OCI-LY3 (cell line): ENCODE measurements at regions not wholly inside any gene's neighbourhood (a gene's known extent, or its start where the extent isn't known, plus 50 kb on each side); places are given as distances from the start of the nearest gene placed in this dataset.

Experiments used
- H2AFZ ChIP-seq: fragments of 200-600, 300-600 bp; shearing (Covaris generic); 2 replicates; pipeline ENCODE4 v1.6.0; 2014; ENCODE audit warnings: antibody characterized with exemption, low read depth, low read length
- H3K27ac ChIP-seq: fragments of 200-600, 300-600 bp; sonication (generic); 2 replicates; pipeline ENCODE4 v1.5.1; 2014; ENCODE audit warnings: mild to moderate bottlenecking, low read length, moderate library complexity, mixed read lengths
- H3K27me3 ChIP-seq: fragments of 200-600, 300-600 bp; sonication (generic); 2 replicates; pipeline ENCODE4 v1.6.1; 2014; ENCODE audit warnings: low read depth, low read length, mixed read lengths
- H3K36me3 ChIP-seq: fragments of 200-600, 300-600 bp; sonication (generic); replicated peaks from 2 replicates; pipeline ENCODE3; 2014; ENCODE audit warnings: low read depth, low read length, mixed read lengths
- H3K4me1 ChIP-seq: fragments of 300-600, 200-600 bp; sonication (generic); 2 replicates; pipeline ENCODE4 v1.6.1; 2014; ENCODE audit warnings: low read length, mixed read lengths
- H3K4me2 ChIP-seq: fragments of 200-600, 300-600 bp; sonication (generic); 2 replicates; pipeline ENCODE4 v1.6.1; 2014; ENCODE audit warnings: low read length, mixed read lengths
- H3K4me3 ChIP-seq: fragments of 300-600, 200-600 bp; sonication (generic); 2 replicates; pipeline ENCODE4 v1.5.1; 2014; ENCODE audit warnings: antibody characterized with exemption, mild to moderate bottlenecking, low read length, moderate library complexity
- H3K79me2 ChIP-seq: fragments of 300-600, 200-600 bp; shearing (Covaris generic); 2 replicates; pipeline ENCODE4 v1.6.1; 2014; ENCODE audit warnings: mild to moderate bottlenecking, low read length, mixed read lengths
- H3K9ac ChIP-seq: fragments of 300-600, 200-600 bp; shearing (Covaris generic); 2 replicates; pipeline ENCODE4 v1.6.0; 2014; ENCODE audit warnings: mild to moderate bottlenecking, low read length, moderate library complexity
- H3K9me3 ChIP-seq: fragments of 200-600, 300-600 bp; shearing (Covaris generic); 2 replicates; pipeline ENCODE4 v1.6.1; 2014; ENCODE audit warnings: low read length, mixed read lengths; ENCODE audit not compliant: insufficient read depth
- H4K20me1 ChIP-seq: fragments of 200-600, 300-600 bp; sonication (generic); 2 replicates; pipeline ENCODE4 v1.6.1; 2016; ENCODE audit warnings: low read length, mixed read lengths; ENCODE audit not compliant: insufficient read depth
- CTCF ChIP-seq: fragments of 200-600, 300-600 bp; sonication (generic); IDR thresholded peaks from 2 replicates; pipeline ENCODE4 v1.5.1; 2014; ENCODE audit warnings: antibody characterized with exemption, low read length, low read depth
- EZH2phosphoT487 ChIP-seq: fragments of 200-600 bp; shearing (Covaris generic); IDR thresholded peaks from 2 replicates; pipeline ENCODE4 v1.6.1; 2018; ENCODE audit warnings: antibody characterized with exemption, mixed run types, low read depth

- TF ChIP-seq EZH2phosphoT487 (no peak), CTCF (no peak)
- Histone ChIP-seq H3K27me3 (peaks cover 7% of the 10 kb centered on the region; the same call in 1 of the 2 replicates), H3K9me3 (no peaks in the 10 kb centered on the region), H3K36me3 (no peaks in the 10 kb centered on the region), H3K27ac (no peak overlapping the region), H3K4me1 (peaks cover 5% of the 10 kb centered on the region), H2AFZ (no peak overlapping the region), H4K20me1 (no peaks in the 10 kb centered on the region), H3K79me2 (no peaks in the 10 kb centered on the region), H3K4me2 (no peak overlapping the region), H3K4me3 (no peak overlapping the region), H3K9ac (no peak overlapping the region)
Observed at GRCh38 chr17:72538443-72538842, 417.6 kb downstream of the SOX9 start.

DNA sequence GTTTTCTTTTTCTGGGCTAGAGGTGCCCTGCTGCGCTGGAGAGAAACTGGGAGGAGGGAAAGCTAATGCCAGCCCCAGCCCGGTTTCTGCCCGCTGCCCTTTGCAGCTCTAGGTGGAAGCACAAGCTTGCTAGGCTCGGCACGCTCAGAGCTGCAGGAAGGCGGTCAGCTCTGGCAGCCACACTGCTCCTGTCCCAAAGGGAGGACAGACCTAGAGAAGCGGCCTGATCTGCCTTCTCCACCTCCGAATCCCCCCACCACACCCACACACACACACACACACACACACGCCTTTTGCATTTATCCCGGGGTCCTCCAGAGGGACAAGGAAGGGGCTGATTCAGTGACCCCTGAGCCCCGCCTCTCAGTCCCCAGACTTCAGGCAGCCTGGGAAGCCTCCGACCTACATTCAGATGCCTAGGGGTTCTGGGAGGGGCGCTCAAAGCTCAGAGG, 418.1 kb downstream of the SOX9 start:
- Histone ChIP-seq H3K27me3 (peaks cover 8% of the 10 kb centered on the region; the same call in 1 of the 2 replicates), H3K4me3 (no peak overlapping the region), H3K9me3 (no peaks in the 10 kb centered on the region), H3K36me3 (no peaks in the 10 kb centered on the region), H3K4me2 (no peak overlapping the region), H3K27ac (no peak overlapping the region), H3K9ac (no peak overlapping the region), H2AFZ (no peak overlapping the region), H3K4me1 (peaks cover 5% of the 10 kb centered on the region), H3K79me2 (no peaks in the 10 kb centered on the region), H4K20me1 (no peaks in the 10 kb centered on the region)
- no peak for TF ChIP-seq CTCF
- TF ChIP-seq EZH2phosphoT487 = no peak

- no peak overlapping the region for H3K27ac ChIP-seq
- no peaks in the 10 kb centered on the region for H3K9me3 ChIP-seq
- H3K27me3 ChIP-seq = peaks cover 8% of the 10 kb centered on the region; the same call in 1 of the 2 replicates
- H2AFZ ChIP-seq = peak overlapping the region; percentile 87
- H3K4me3 ChIP-seq = peak overlapping the region; percentile 69
- H3K9ac ChIP-seq = peak overlapping the region; percentile 39; the same call in 1 of the 2 replicates
- TF ChIP-seq EZH2phosphoT487 (no peak), CTCF (peak; percentile 67)
- H3K79me2 ChIP-seq = no peaks in the 10 kb centered on the region
- H3K4me2 ChIP-seq = peak overlapping the region; percentile 84
- no peaks in the 10 kb centered on the region for H3K36me3 ChIP-seq
- peaks cover 5% of the 10 kb centered on the region for H3K4me1 ChIP-seq
- H4K20me1 ChIP-seq = no peaks in the 10 kb centered on the region
Observed at GRCh38 chr17:72539981-72540897, 419.4 kb downstream of the SOX9 start.

GRCh38 chr17:72542317-72542716, 421.5 kb downstream of the SOX9 start:
- Histone ChIP-seq H4K20me1 (no peaks in the 10 kb centered on the region), H3K27ac (no peak overlapping the region), H3K79me2 (no peaks in the 10 kb centered on the region), H3K4me3 (no peak overlapping the region), H3K9ac (no peak overlapping the region), H3K4me2 (no peak overlapping the region), H3K9me3 (no peaks in the 10 kb centered on the region), H3K4me1 (peaks cover 5% of the 10 kb centered on the region), H3K36me3 (no peaks in the 10 kb centered on the region), H3K27me3 (peaks cover 8% of the 10 kb centered on the region; the same call in 1 of the 2 replicates), H2AFZ (no peak overlapping the region)
- no peak for TF ChIP-seq CTCF
- TF ChIP-seq EZH2phosphoT487 = no peak
